H9 (cell line): ENCODE measurements at regions not wholly inside any gene's neighbourhood (a gene's known extent, or its start where the extent isn't known, plus 50 kb on each side); places are given as distances from the start of the nearest gene placed in this dataset.

Experiments used
- DNase-seq: peaks from one replicate; pipeline ENCODE4 v3.0.0-alpha.2; 2017
- H2AFZ ChIP-seq: one replicate; pipeline ENCODE4 v1.6.1; 2013; ENCODE audit warnings: mild to moderate bottlenecking, low read length, control low read depth, moderate library complexity
- H2AK5ac ChIP-seq: 2 replicates; pipeline ENCODE4 v1.6.1; 2013; ENCODE audit warnings: low read length, control low read depth, mixed read lengths; ENCODE audit not compliant: insufficient read length
- H2BK120ac ChIP-seq: one replicate; pipeline ENCODE4 v1.6.1; 2013; ENCODE audit warnings: low read depth, mild to moderate bottlenecking, low read length, control low read depth, inconsistent platforms; ENCODE audit not compliant: poor library complexity, severe bottlenecking
- H2BK12ac ChIP-seq: 2 replicates; pipeline ENCODE4 v1.6.1; 2013; ENCODE audit warnings: low read length, control low read depth, mixed read lengths, low read depth; ENCODE audit not compliant: insufficient read length
- H2BK15ac ChIP-seq: 2 replicates; pipeline ENCODE4 v1.6.1; 2013; ENCODE audit warnings: low read depth, low read length, control low read depth
- H2BK20ac ChIP-seq: one replicate; pipeline ENCODE4 v1.6.1; 2013; ENCODE audit warnings: low read depth, mild to moderate bottlenecking, low read length, control low read depth, inconsistent platforms; ENCODE audit not compliant: poor library complexity, severe bottlenecking
- H2BK5ac ChIP-seq: 2 replicates; pipeline ENCODE4 v1.6.1; 2013; ENCODE audit warnings: low read length, control low read depth, mixed read lengths; ENCODE audit not compliant: insufficient read length
- H3K14ac ChIP-seq: 2 replicates; pipeline ENCODE4 v1.6.1; 2013; ENCODE audit warnings: low read length, control low read depth; ENCODE audit not compliant: insufficient read depth
- H3K18ac ChIP-seq: 2 replicates; pipeline ENCODE4 v1.6.1; 2013; ENCODE audit warnings: low read depth, mild to moderate bottlenecking, mixed read lengths, low read length, control low read depth; ENCODE audit not compliant: insufficient read length
- H3K23ac ChIP-seq: 2 replicates; pipeline ENCODE4 v1.6.1; 2013; ENCODE audit warnings: low read length, control low read depth, mixed read lengths, low read depth; ENCODE audit not compliant: insufficient read length
- H3K23me2 ChIP-seq: 2 replicates; pipeline ENCODE4 v1.6.1; 2013; ENCODE audit warnings: low read depth, mild to moderate bottlenecking, mixed read lengths, low read length, control low read depth; ENCODE audit not compliant: insufficient read length, poor library complexity, severe bottlenecking
- H3K27ac ChIP-seq: 2 replicates; pipeline ENCODE4 v1.5.1; 2013; ENCODE audit warnings: low read length, control low read depth, mixed read lengths, low read depth; ENCODE audit not compliant: insufficient read length
- H3K27me3 ChIP-seq: 2 replicates; pipeline ENCODE4 v1.6.1; 2013; ENCODE audit warnings: low read length, control low read depth, inconsistent platforms; ENCODE audit not compliant: insufficient read depth
- H3K4ac ChIP-seq: 2 replicates; pipeline ENCODE4 v1.6.1; 2013; ENCODE audit warnings: low read depth, mild to moderate bottlenecking, control low read depth, inconsistent platforms, low read length, moderate library complexity
- H3K4me1 ChIP-seq: 2 replicates; pipeline ENCODE4 v1.6.1; 2013; ENCODE audit warnings: low read length, control low read depth, inconsistent platforms; ENCODE audit not compliant: insufficient read depth
- H3K4me2 ChIP-seq: 2 replicates; pipeline ENCODE4 v1.6.1; 2013; ENCODE audit warnings: low read length, control low read depth, mixed read lengths; ENCODE audit not compliant: insufficient read length, insufficient read depth
- H3K56ac ChIP-seq: 2 replicates; pipeline ENCODE4 v1.6.1; 2013; ENCODE audit warnings: low read depth, mild to moderate bottlenecking, mixed read lengths, low read length, control low read depth; ENCODE audit not compliant: insufficient read length
- H3K79me1 ChIP-seq: 2 replicates; pipeline ENCODE4 v1.6.1; 2013; ENCODE audit warnings: low read depth, mild to moderate bottlenecking, moderate library complexity, low read length, control low read depth, inconsistent platforms; ENCODE audit not compliant: insufficient read depth, poor library complexity, severe bottlenecking
- H3K79me2 ChIP-seq: 2 replicates; pipeline ENCODE4 v1.6.1; 2013; ENCODE audit warnings: low read length, control low read depth, inconsistent platforms; ENCODE audit not compliant: insufficient read depth
- H3K9ac ChIP-seq: 2 replicates; pipeline ENCODE4 v1.6.1; 2013; ENCODE audit warnings: low read length, control low read depth, mixed read lengths; ENCODE audit not compliant: insufficient read length; ENCODE audit errors: extremely low read depth
- H3K9me3 ChIP-seq: one replicate; pipeline ENCODE4 v1.6.1; 2013; ENCODE audit warnings: low read depth, low read length, inconsistent platforms; ENCODE audit not compliant: control insufficient read depth
- H3T11ph ChIP-seq: one replicate; pipeline ENCODE4 v1.6.1; 2013; ENCODE audit warnings: mild to moderate bottlenecking, low read length, control low read depth, inconsistent platforms
- H4K20me1 ChIP-seq: one replicate; pipeline ENCODE4 v1.6.1; 2013; ENCODE audit not compliant: control insufficient read depth, insufficient read length, insufficient read depth
- H4K5ac ChIP-seq: 2 replicates; pipeline ENCODE4 v1.6.1; 2013; ENCODE audit warnings: low read depth, mild to moderate bottlenecking, mixed read lengths, low read length, control low read depth; ENCODE audit not compliant: insufficient read length
- H4K8ac ChIP-seq: replicated peaks from 2 replicates; pipeline ENCODE4 v1.6.1; 2013; ENCODE audit warnings: low read length, control low read depth, mixed read lengths, low read depth; ENCODE audit not compliant: insufficient read length
- H4K91ac ChIP-seq: 2 replicates; pipeline ENCODE4 v1.6.1; 2013; ENCODE audit warnings: low read depth, mild to moderate bottlenecking, moderate library complexity, mixed read lengths, low read length, control low read depth; ENCODE audit not compliant: insufficient read length
- H3K27ac Mint-ChIP-seq, 3 experiments: 2 replicates in 2 of 3; 3 replicates in 1 of 3; pipeline ENCODE4 v1.8.0; 2020 to 2021; ENCODE audit warnings: mixed read lengths in 3 of 3, mild to moderate bottlenecking in 1 of 3, moderate library complexity in 1 of 3
- H3K27me3 Mint-ChIP-seq: 2 replicates; pipeline ENCODE4 v1.8.0; 2021; ENCODE audit warnings: low read depth, mild to moderate bottlenecking, moderate library complexity, mixed read lengths
- H3K36me3 Mint-ChIP-seq, 3 experiments: 2 replicates in 2 of 3; 3 replicates in 1 of 3; pipeline ENCODE4 v1.8.0; 2020 to 2021; ENCODE audit warnings: low read depth in 3 of 3, mixed read lengths in 3 of 3; ENCODE audit not compliant: insufficient read depth in 1 of 3
- H3K4me1 Mint-ChIP-seq, 2 experiments: 2 replicates each; pipeline ENCODE4 v1.8.0; 2020; ENCODE audit warnings: mixed read lengths in 2 of 2
- H3K4me3 Mint-ChIP-seq, 2 experiments: 2 replicates in 1 of 2; 3 replicates in 1 of 2; pipeline ENCODE4 v1.8.0; 2020 to 2021; ENCODE audit warnings: mild to moderate bottlenecking in 2 of 2, mixed read lengths in 2 of 2, moderate library complexity in 1 of 2
- H3K9me3 Mint-ChIP-seq, 2 experiments: 2 replicates in 1 of 2; 3 replicates in 1 of 2; pipeline ENCODE4 v1.8.0; 2020; ENCODE audit warnings: mild to moderate bottlenecking in 2 of 2, mixed read lengths in 2 of 2, moderate library complexity in 1 of 2
- CTCF ChIP-seq: fragments of 200-600 bp; sonication (generic); conservative IDR thresholded peaks from 3 replicates; pipeline ENCODE4 v1.8.0; 2021; ENCODE audit warnings: antibody characterized with exemption, mild to moderate bottlenecking
- WGBS: extraction: QIAGEN DNeasy Blood & Tissue Kit; methylation state at CpG from one replicate; pipeline ENCODE4 v1.1.7; 2013; ENCODE audit warnings: missing lambda C conversion rate, low lambda C conversion rate, mixed read lengths; ENCODE audit not compliant: insufficient read length; ENCODE audit errors: extremely low coverage; 5-methylcytosine and 5-hydroxymethylcytosine counted together

DNA sequence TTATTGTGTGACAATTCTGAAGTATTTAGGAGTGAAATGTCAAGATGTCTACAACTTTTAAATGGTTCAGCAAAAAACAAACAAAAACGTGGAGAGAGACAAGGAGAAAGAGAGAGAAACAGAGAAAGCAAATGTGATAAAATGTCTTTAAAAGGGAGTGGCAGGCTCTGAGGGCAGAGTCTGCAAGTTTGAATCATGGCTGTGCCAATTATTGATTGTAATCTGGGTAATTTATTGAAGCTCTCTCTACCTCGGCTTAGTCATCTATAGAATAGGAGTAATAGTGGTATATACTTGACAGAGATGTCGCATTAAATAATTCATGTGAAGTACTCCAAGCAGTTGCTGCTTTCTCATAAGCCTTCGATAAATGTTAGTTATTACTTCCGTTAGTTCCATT is 61.3 kb upstream of the ARID1B start:
- H3K79me1 ChIP-seq = no peaks in the 10 kb centered on the region
- no peak for TF ChIP-seq CTCF
- no peak overlapping the region for H3K9ac ChIP-seq
- no peak overlapping the region for H3K4me2 ChIP-seq
- H3K56ac ChIP-seq = no peak overlapping the region
- no peak overlapping the region for H4K91ac ChIP-seq
- H3K79me2 ChIP-seq = no peaks in the 10 kb centered on the region
- peaks cover 2% of the 10 kb centered on the region; the same call in 1 of the 2 replicates for H3K4me1 ChIP-seq
- no peak overlapping the region for H2BK20ac ChIP-seq
- Mint-ChIP-seq H3K9me3 (peaks cover 3 to 4% of the 10 kb centered on the region in 2 experiments; a peak in 3 of 5 replicates), H3K4me3 (no peak overlapping the region), H3K27me3 (no peaks in the 10 kb centered on the region; the same call in 1 of the 2 replicates), H3K27ac (no peak overlapping the region), H3K36me3 (peaks cover 0 to 9% (median 0%) of the 10 kb centered on the region in 3 experiments; a peak in 3 of 7 replicates), H3K4me1 (peaks cover 13 to 23% of the 10 kb centered on the region in 2 experiments)
- H2BK12ac ChIP-seq = no peak overlapping the region
- no peak overlapping the region for H2BK15ac ChIP-seq
- no peak overlapping the region for H4K8ac ChIP-seq
- no peak overlapping the region for H3K14ac ChIP-seq
- H3K4ac ChIP-seq = no peak overlapping the region
- H3K18ac ChIP-seq = no peak overlapping the region
- no peak overlapping the region for H2BK5ac ChIP-seq
- no peak overlapping the region for H3K23ac ChIP-seq
- DNase-seq = no peak
- H4K5ac ChIP-seq = no peak overlapping the region
- WGBS = no CpG with 5 or more reads among the region's 5 CpGs
- H3K27ac ChIP-seq = no peak overlapping the region
- H2AFZ ChIP-seq = no peak overlapping the region
- no peaks in the 10 kb centered on the region for H3K27me3 ChIP-seq
- no peak overlapping the region for H2AK5ac ChIP-seq
- H2BK120ac ChIP-seq = no peak overlapping the region
- no peaks in the 10 kb centered on the region for H3K23me2 ChIP-seq
- H3K9me3 ChIP-seq = no peaks in the 10 kb centered on the region
- no peak overlapping the region for H3T11ph ChIP-seq
- no peaks in the 10 kb centered on the region for H4K20me1 ChIP-seq
